Peyer's patch (tissue), 4 donors: ENCODE measurements at regions not wholly inside any gene's neighbourhood (a gene's known extent, or its start where the extent isn't known, plus 50 kb on each side); places are given as distances from the start of the nearest gene placed in this dataset.

ENCODE experiments used
- CTCF ChIP-seq, 6 experiments: fragments of 450-650 bp in 4 of 6; fragments of 200-600 bp in 2 of 6; sonication (generic) in 1 of 6; IDR thresholded peaks; one replicate each; pipeline ENCODE4 v1.5.1; 2017 to 2019; ENCODE audit warnings: antibody characterized with exemption in 6 of 6, mild to moderate bottlenecking in 3 of 6, moderate library complexity in 1 of 6
- POLR2A ChIP-seq, 2 donors: fragments of 450-650 bp; IDR thresholded peaks; one replicate each; pipeline ENCODE4 v1.5.1; 2017; ENCODE audit warnings: antibody characterized with exemption in 2 of 2, mild to moderate bottlenecking in 2 of 2, moderate library complexity in 2 of 2

DNA sequence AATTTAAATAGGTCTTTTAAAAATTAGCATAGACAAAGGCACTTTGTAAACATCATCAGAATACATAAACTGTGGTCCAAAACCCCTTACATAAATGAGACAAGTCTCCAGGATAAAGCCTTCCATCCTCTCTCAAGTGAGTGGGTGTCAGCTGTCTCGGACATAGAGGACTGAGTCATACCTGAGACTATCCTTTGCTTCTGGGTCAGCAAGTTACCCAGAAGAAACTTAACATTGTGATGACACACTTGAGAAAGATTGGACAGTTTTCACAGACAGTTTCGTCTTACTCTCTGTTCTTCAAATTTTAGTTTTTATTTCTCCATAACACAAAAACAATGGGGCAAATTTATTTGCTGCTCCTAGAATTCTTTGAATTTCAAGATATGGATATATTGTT, 838.0 kb downstream of the DHX35 start:
- no peak for TF ChIP-seq CTCF (IDR thresholded peaks at IDR 0.05)
- no peak for TF ChIP-seq POLR2A (IDR thresholded peaks at IDR 0.05)
